ENCODE measurements at regions not wholly inside any gene's neighbourhood (a gene's known extent, or its start where the extent isn't known, plus 50 kb on each side); places are given as distances from the start of the nearest gene placed in this dataset.

DNA sequence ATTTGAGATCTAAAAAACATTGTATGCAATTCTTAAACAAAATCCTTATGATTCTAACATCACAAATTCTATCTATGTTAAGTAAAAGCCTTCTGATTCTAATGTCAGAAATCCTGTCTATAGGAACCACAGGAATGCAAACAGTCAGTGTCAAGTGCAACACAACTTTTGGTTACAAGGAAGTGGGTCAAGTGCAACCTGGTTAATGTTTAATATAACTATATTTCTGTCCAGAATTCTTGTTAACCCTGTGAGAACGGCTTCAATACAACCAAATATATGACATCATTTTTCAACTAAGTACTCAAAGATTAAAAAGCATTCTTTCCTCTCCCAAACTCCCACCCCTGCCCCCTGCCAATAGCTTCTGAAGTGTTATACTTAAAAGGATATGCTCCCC lies 107.9 kb upstream of the PLEKHA5 start:
- TF ChIP-seq, protein P1, sequence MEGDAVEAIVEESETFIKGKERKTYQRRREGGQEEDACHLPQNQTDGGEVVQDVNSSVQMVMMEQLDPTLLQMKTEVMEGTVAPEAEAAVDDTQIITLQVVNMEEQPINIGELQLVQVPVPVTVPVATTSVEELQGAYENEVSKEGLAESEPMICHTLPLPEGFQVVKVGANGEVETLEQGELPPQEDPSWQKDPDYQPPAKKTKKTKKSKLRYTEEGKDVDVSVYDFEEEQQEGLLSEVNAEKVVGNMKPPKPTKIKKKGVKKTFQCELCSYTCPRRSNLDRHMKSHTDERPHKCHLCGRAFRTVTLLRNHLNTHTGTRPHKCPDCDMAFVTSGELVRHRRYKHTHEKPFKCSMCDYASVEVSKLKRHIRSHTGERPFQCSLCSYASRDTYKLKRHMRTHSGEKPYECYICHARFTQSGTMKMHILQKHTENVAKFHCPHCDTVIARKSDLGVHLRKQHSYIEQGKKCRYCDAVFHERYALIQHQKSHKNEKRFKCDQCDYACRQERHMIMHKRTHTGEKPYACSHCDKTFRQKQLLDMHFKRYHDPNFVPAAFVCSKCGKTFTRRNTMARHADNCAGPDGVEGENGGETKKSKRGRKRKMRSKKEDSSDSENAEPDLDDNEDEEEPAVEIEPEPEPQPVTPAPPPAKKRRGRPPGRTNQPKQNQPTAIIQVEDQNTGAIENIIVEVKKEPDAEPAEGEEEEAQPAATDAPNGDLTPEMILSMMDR (conservative IDR thresholded peaks at IDR 0.05 in 1 of 2, IDR thresholded peaks at IDR 0.05 in 1 of 2; ENCODE audit: extremely low read depth in 1 of 2, insufficient read depth in 1 of 2, low read depth in 1 of 2, low read length in 2 of 2): no peak
- no peak for TF ChIP-seq EZH2 (IDR thresholded peaks at IDR 0.05; ENCODE audit: borderline replicate concordance, low read length)

Measured in mammary epithelial cell (primary cell).